ENCODE measurements at regions not wholly inside any gene's neighbourhood (a gene's known extent, or its start where the extent isn't known, plus 50 kb on each side); places are given as distances from the start of the nearest gene placed in this dataset.

DNA sequence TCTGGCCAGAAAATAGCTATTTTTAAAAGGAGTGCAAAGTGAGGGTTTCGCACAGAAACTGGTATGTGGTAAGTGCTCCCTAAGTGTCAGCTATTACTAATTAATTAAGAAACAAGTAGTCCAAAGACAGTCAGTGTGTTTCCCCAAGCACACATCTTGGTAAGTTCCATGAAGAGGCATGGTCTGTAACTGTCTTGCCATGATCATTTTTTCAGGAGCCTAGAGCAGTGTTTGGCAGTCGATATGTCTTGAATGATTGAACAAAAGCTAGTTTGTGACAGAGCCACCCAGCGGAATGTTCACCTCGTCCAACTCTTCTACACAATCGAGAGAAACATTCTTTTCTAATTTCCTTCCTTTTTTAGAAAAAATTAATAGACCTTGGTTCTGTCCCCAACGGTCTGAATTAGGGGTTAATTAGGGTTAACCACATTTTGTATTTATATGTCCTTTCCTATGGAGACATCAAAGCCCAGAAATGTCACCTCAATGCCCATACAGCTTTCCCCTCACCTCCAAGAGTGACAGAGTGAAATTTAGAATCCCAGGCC, 57.6 kb upstream of the FTH1 start:
- FAIRE-seq (no peak), DNase-seq (ENCODE audit: low read depth, low spot score) (no peak)
- no peaks in the 10 kb centered on the region for H3K36me3 ChIP-seq (ENCODE audit: control insufficient read depth in 2 of 2, extremely low read depth in 1 of 2, insufficient read depth in 2 of 2, low read length in 2 of 2)
- H3K4me3 ChIP-seq (replicated peaks in 1 of 3; ENCODE audit: insufficient read depth in 1 of 3, low read depth in 1 of 3, low read length in 3 of 3): no peak overlapping the region
- no peaks in the 10 kb centered on the region for H3K79me2 ChIP-seq (ENCODE audit: control insufficient read depth, insufficient read depth, low read length)
- H3K4me1 ChIP-seq (ENCODE audit: control insufficient read depth, extremely low read depth, insufficient read depth, low read length): peaks cover 15% of the 10 kb centered on the region
- POLR2A ChIA-PET: interaction anchor here (0.7 to 1.9 kb wide), 5 partner anchors 54 to 62 kb away, joined by 3 to 8 read pairs (median 4); partner anchors contain the start of gene FTH1
- H3K27me3 ChIP-seq (ENCODE audit: control insufficient read depth in 2 of 2, insufficient read depth in 2 of 2, low read length in 2 of 2): no peaks in the 10 kb centered on the region
- intact Hi-C loops (cut with micrococcal nuclease) (loop anchor here (1.0 kb wide), 2 partner anchors 54 to 58 kb away; partner anchors contain the start of gene FTH1), dilution Hi-C loops (cut with MboI; ENCODE audit: extremely low pct_ligation_motif_present, low sequenced_read_pairs) (no loop called here)
- H3K27ac ChIP-seq (ENCODE audit: insufficient read depth, low read depth, low read length): peak overlapping the region; percentile 69
- BruUV-seq (replicated peaks): TSS peak; percentile 69
- no peaks in the 10 kb centered on the region for H3K9me1 ChIP-seq (replicated peaks; ENCODE audit: control insufficient read depth, extremely low read depth, insufficient read depth, low read length)
- TF ChIP-seq GATA2 (IDR thresholded peaks at IDR 0.05; ENCODE audit: insufficient read depth, insufficient read length, low read depth, low read length) (no peak), JUN (IDR thresholded peaks at IDR 0.05; ENCODE audit: borderline replicate concordance, insufficient read depth, insufficient read length, low read depth) (no peak)
- TF ChIP-seq, protein P1, sequence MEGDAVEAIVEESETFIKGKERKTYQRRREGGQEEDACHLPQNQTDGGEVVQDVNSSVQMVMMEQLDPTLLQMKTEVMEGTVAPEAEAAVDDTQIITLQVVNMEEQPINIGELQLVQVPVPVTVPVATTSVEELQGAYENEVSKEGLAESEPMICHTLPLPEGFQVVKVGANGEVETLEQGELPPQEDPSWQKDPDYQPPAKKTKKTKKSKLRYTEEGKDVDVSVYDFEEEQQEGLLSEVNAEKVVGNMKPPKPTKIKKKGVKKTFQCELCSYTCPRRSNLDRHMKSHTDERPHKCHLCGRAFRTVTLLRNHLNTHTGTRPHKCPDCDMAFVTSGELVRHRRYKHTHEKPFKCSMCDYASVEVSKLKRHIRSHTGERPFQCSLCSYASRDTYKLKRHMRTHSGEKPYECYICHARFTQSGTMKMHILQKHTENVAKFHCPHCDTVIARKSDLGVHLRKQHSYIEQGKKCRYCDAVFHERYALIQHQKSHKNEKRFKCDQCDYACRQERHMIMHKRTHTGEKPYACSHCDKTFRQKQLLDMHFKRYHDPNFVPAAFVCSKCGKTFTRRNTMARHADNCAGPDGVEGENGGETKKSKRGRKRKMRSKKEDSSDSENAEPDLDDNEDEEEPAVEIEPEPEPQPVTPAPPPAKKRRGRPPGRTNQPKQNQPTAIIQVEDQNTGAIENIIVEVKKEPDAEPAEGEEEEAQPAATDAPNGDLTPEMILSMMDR (IDR thresholded peaks at IDR 0.05; ENCODE audit: extremely low read depth in 1 of 2, insufficient read depth in 1 of 2, low read depth in 1 of 2, low read length in 2 of 2): no peak
- H3K9me3 ChIP-seq (replicated peaks; ENCODE audit: control insufficient read depth, insufficient read depth, low read length): no peaks in the 10 kb centered on the region
- no peaks in the 10 kb centered on the region for H4K20me1 ChIP-seq (replicated peaks; ENCODE audit: control insufficient read depth, extremely low read depth, insufficient read depth, low read length)
- peak overlapping the region; percentile 54 for H3K4me2 ChIP-seq (ENCODE audit: insufficient read depth, low read length)
- CTCF ChIA-PET: interaction anchor here (0.7 to 1.8 kb wide), 15 partner anchors 14 to 228 kb away, joined by 3 to 11 read pairs (median 3); partner anchors contain the start of gene FTH1
- peak overlapping the region; percentile 53 for H2AFZ ChIP-seq (ENCODE audit: low read depth, low read length)
- H3K9ac ChIP-seq (replicated peaks; ENCODE audit: extremely low read depth, insufficient read depth, low read length): peak overlapping the region; percentile 47

- ChIA-PET CTCF (interaction anchor here (0.6 kb wide), 1 partner anchor 51 kb away, joined by 4 read pairs; no protein-coding TSS in a partner anchor), POLR2A (no interaction called here)
- no peak overlapping the region for H3K27ac ChIP-seq (ENCODE audit: insufficient read depth, low read depth, low read length)
- intact Hi-C loops (cut with micrococcal nuclease): no loop called here
- H3K4me3 ChIP-seq (replicated peaks in 1 of 3; ENCODE audit: insufficient read depth in 1 of 3, low read depth in 1 of 3, low read length in 3 of 3): no peak overlapping the region
- H3K9me1 ChIP-seq (replicated peaks; ENCODE audit: control insufficient read depth, extremely low read depth, insufficient read depth, low read length): no peaks in the 10 kb centered on the region
- TF ChIP-seq, protein P1 (IDR thresholded peaks at IDR 0.05; ENCODE audit: extremely low read depth in 1 of 2, insufficient read depth in 1 of 2, low read depth in 1 of 2, low read length in 2 of 2): no peak
- TF ChIP-seq MYC (IDR thresholded peaks at IDR 0.05; ENCODE audit: low read depth, low read length) (no peak), GATA2 (IDR thresholded peaks at IDR 0.05; ENCODE audit: insufficient read depth, insufficient read length, low read depth, low read length) (no peak), FOS (IDR thresholded peaks at IDR 0.05; ENCODE audit: borderline replicate concordance, insufficient read depth, low read length) (no peak), JUN (IDR thresholded peaks at IDR 0.05; ENCODE audit: borderline replicate concordance, insufficient read depth, insufficient read length, low read depth) (no peak), POLR2A (IDR thresholded peaks at IDR 0.05; ENCODE audit: low read depth, low read length) (no peak), EZH2 (IDR thresholded peaks at IDR 0.05; ENCODE audit: borderline replicate concordance, low read depth, low read length, severe bottlenecking) (no peak), MAX (IDR thresholded peaks at IDR 0.05; ENCODE audit: insufficient read depth, insufficient read length) (no peak)
- H3K27me3 ChIP-seq (ENCODE audit: control insufficient read depth in 2 of 2, insufficient read depth in 2 of 2, low read length in 2 of 2): no peaks in the 10 kb centered on the region
- no peaks in the 10 kb centered on the region for H3K79me2 ChIP-seq (ENCODE audit: control insufficient read depth, insufficient read depth, low read length)
- no peaks in the 10 kb centered on the region for H4K20me1 ChIP-seq (replicated peaks; ENCODE audit: control insufficient read depth, extremely low read depth, insufficient read depth, low read length)
- H3K4me2 ChIP-seq (ENCODE audit: insufficient read depth, low read length): no peak overlapping the region
- no peak overlapping the region for H2AFZ ChIP-seq (ENCODE audit: low read depth, low read length)
- no peak for DNase-seq (ENCODE audit: low read depth, low spot score)
- dilution Hi-C loops (cut with MboI; ENCODE audit: extremely low pct_ligation_motif_present, low sequenced_read_pairs): no loop called here
- no peaks in the 10 kb centered on the region for H3K9me3 ChIP-seq (replicated peaks; ENCODE audit: control insufficient read depth, insufficient read depth, low read length)
- no peaks in the 10 kb centered on the region for H3K36me3 ChIP-seq (ENCODE audit: control insufficient read depth in 2 of 2, extremely low read depth in 1 of 2, insufficient read depth in 2 of 2, low read length in 2 of 2)
- peaks cover 15% of the 10 kb centered on the region for H3K4me1 ChIP-seq (ENCODE audit: control insufficient read depth, extremely low read depth, insufficient read depth, low read length)
- no peak for FAIRE-seq
- BruUV-seq (replicated peaks): no TSS peak
- H3K9ac ChIP-seq (replicated peaks; ENCODE audit: extremely low read depth, insufficient read depth, low read length): no peak overlapping the region
These were observed 54.8 kb upstream of the FTH1 start for GRCh38 chr11:62022211-62022610.

All from endothelial cell of umbilical vein (primary cell).